IMR-90 (cell line): ENCODE measurements at regions not wholly inside any gene's neighbourhood (a gene's known extent, or its start where the extent isn't known, plus 50 kb on each side); places are given as distances from the start of the nearest gene placed in this dataset.

Experiments used
- ATAC-seq: fragments of 200-7000 bp; cut with Tn5 transposase; 2 replicates; pipeline ENCODE4 v1.9.1; 2020; ENCODE audit warnings: low read depth, mild to moderate bottlenecking, moderate library complexity
- BruUV-seq: library from RNA; stranded (reverse); fragments of 400-500 nt; replicated peaks from 2 replicates; lab custom pipeline; 2021; lab: Mats Ljungman, UMichigan
- CTCF ChIA-PET: fragments of 300-600 bp; formaldehyde crosslinking; extraction: SDS; loops from one replicate; lab custom pipeline; 2021; ENCODE audit warnings: antibody characterized with exemption; lab: Yijun Ruan, JAX
- POLR2A ChIA-PET: fragments of 300-600 bp; sonication (Branson Sonifier 250); formaldehyde crosslinking; loops from one replicate; lab custom pipeline; 2022; ENCODE audit warnings: antibody characterized with exemption; ENCODE audit not compliant: unreplicated experiment; lab: Charles Lee
- DNase-seq: peaks from one replicate; pipeline ENCODE4 v3.0.0; 2013
- H2AFZ ChIP-seq: replicated peaks from 2 replicates; pipeline ENCODE3; 2013; ENCODE audit warnings: low read length, mild to moderate bottlenecking; ENCODE audit not compliant: poor library complexity
- H2AK5ac ChIP-seq: 2 replicates; pipeline ENCODE4 v1.6.1; 2013; ENCODE audit warnings: low read depth, low read length, inconsistent platforms
- H2AK9ac ChIP-seq: replicated peaks from 2 replicates; pipeline ENCODE3; 2013; ENCODE audit warnings: mild to moderate bottlenecking, low read depth, low read length, moderate library complexity; ENCODE audit not compliant: poor library complexity
- H2BK120ac ChIP-seq: 2 replicates; pipeline ENCODE4 v1.6.1; 2013; ENCODE audit warnings: low read depth, low read length, inconsistent platforms
- H2BK15ac ChIP-seq: 3 replicates; pipeline ENCODE4 v1.6.1; 2013; ENCODE audit warnings: low read depth, low read length, inconsistent platforms
- H2BK20ac ChIP-seq: 2 replicates; pipeline ENCODE4 v1.6.1; 2013; ENCODE audit warnings: low read depth, mild to moderate bottlenecking, inconsistent platforms, low read length, moderate library complexity
- H2BK5ac ChIP-seq: 2 replicates; pipeline ENCODE4 v1.6.1; 2013; ENCODE audit warnings: mild to moderate bottlenecking, low read depth, low read length, inconsistent platforms; ENCODE audit not compliant: poor library complexity, severe bottlenecking
- H3K14ac ChIP-seq: replicated peaks from 2 replicates; pipeline ENCODE4 v1.6.1; 2013; ENCODE audit warnings: low read depth, low read length, inconsistent platforms
- H3K18ac ChIP-seq: 2 replicates; pipeline ENCODE4 v1.6.1; 2013; ENCODE audit warnings: low read depth, low read length, control low read depth
- H3K23ac ChIP-seq: 2 replicates; pipeline ENCODE4 v1.6.1; 2013; ENCODE audit warnings: low read depth, low read length, inconsistent platforms
- H3K27ac ChIP-seq: 2 replicates; pipeline ENCODE4 v1.5.1; 2013; ENCODE audit warnings: mild to moderate bottlenecking, control low read depth, low read length; ENCODE audit not compliant: insufficient read depth
- H3K27me3 ChIP-seq: 2 replicates; pipeline ENCODE4 v1.6.1; 2013; ENCODE audit warnings: low read length; ENCODE audit not compliant: control insufficient read depth, insufficient read depth
- H3K36me3 ChIP-seq: 2 replicates; pipeline ENCODE4 v1.6.1; 2013; ENCODE audit warnings: low read length, mixed read lengths; ENCODE audit not compliant: control insufficient read depth, insufficient read depth
- H3K4ac ChIP-seq: 2 replicates; pipeline ENCODE4 v1.6.1; 2013; ENCODE audit warnings: low read depth, low read length, inconsistent platforms
- H3K4me1 ChIP-seq: 2 replicates; pipeline ENCODE4 v1.6.1; 2013; ENCODE audit warnings: low read length, mixed read lengths; ENCODE audit not compliant: control insufficient read depth, insufficient read depth
- H3K4me2 ChIP-seq: 2 replicates; pipeline ENCODE4 v1.6.1; 2013; ENCODE audit warnings: low read depth, mild to moderate bottlenecking, control low read depth, low read length, moderate library complexity
- H3K4me3 ChIP-seq: 2 replicates; pipeline ENCODE4 v1.5.1; 2013; ENCODE audit warnings: low read depth, mild to moderate bottlenecking, control low read depth, low read length, moderate library complexity; ENCODE audit not compliant: insufficient read depth
- H3K56ac ChIP-seq: 2 replicates; pipeline ENCODE4 v1.6.1; 2013; ENCODE audit warnings: low read length, inconsistent platforms; ENCODE audit not compliant: insufficient read depth; ENCODE audit errors: extremely low read depth
- H3K79me1 ChIP-seq, 2 experiments: 2 replicates each; pipeline ENCODE4 v1.6.1; 2013; ENCODE audit warnings: low read length in 2 of 2, inconsistent platforms in 1 of 2, low read depth in 1 of 2
- H3K9ac ChIP-seq: 2 replicates; pipeline ENCODE4 v1.6.1; 2013; ENCODE audit warnings: low read depth, low read length, control low read depth
- H3K9me1 ChIP-seq: 2 replicates; pipeline ENCODE4 v1.6.1; 2013; ENCODE audit warnings: low read length, inconsistent platforms; ENCODE audit not compliant: insufficient read depth
- H3K9me3 ChIP-seq: 2 replicates; pipeline ENCODE4 v1.6.1; 2013; ENCODE audit warnings: low read length; ENCODE audit not compliant: control insufficient read depth, insufficient read depth
- H4K20me1 ChIP-seq: 2 replicates; pipeline ENCODE4 v1.6.1; 2013; ENCODE audit warnings: low read length, inconsistent platforms; ENCODE audit not compliant: insufficient read depth
- H4K5ac ChIP-seq: 2 replicates; pipeline ENCODE4 v1.6.1; 2013; ENCODE audit warnings: mild to moderate bottlenecking, low read depth, low read length, control low read depth
- H4K8ac ChIP-seq, 2 experiments: 2 replicates each; pipeline ENCODE4 v1.6.1; 2013; ENCODE audit warnings: low read depth in 2 of 2, low read length in 2 of 2, control low read depth in 1 of 2, inconsistent platforms in 1 of 2
- H4K91ac ChIP-seq: 2 replicates; pipeline ENCODE4 v1.6.1; 2013; ENCODE audit warnings: low read depth, low read length, inconsistent platforms; ENCODE audit not compliant: insufficient read depth
- CHD1 ChIP-seq: IDR thresholded peaks from 2 replicates; pipeline ENCODE4 v1.6.1; 2012; ENCODE audit warnings: low read depth, low read length, improper control_type of control experiment
- ELK1 ChIP-seq: fragments of 150-350 bp; IDR thresholded peaks from 2 replicates; pipeline ENCODE4 v1.6.1; 2016; ENCODE audit warnings: low read depth, mild to moderate bottlenecking, low read length, moderate library complexity, borderline replicate concordance
- FOS ChIP-seq: fragments of 150-350 bp; IDR thresholded peaks from 2 replicates; pipeline ENCODE4 v1.6.1; 2016; ENCODE audit warnings: low read depth, low read length
- MAFK ChIP-seq: IDR thresholded peaks from 2 replicates; pipeline ENCODE4 v1.6.1; 2012; ENCODE audit warnings: low read depth, low read length, improper control_type of control experiment
- RAD21 ChIP-seq: IDR thresholded peaks from 2 replicates; pipeline ENCODE4 v1.6.1; 2012; ENCODE audit warnings: low read length, improper control_type of control experiment
- RCOR1 ChIP-seq: IDR thresholded peaks from 2 replicates; pipeline ENCODE4 v1.6.1; 2012; ENCODE audit warnings: mild to moderate bottlenecking, low read length, improper control_type of control experiment; ENCODE audit not compliant: insufficient replicate concordance
- SMC3 ChIP-seq: fragments of 150-350 bp; IDR thresholded peaks from 2 replicates; pipeline ENCODE4 v1.6.1; 2016; ENCODE audit warnings: low read depth, mild to moderate bottlenecking, antibody characterized with exemption, low read length, moderate library complexity
- USF2 ChIP-seq: fragments of 150-350 bp; IDR thresholded peaks from 2 replicates; pipeline ENCODE4 v1.6.1; 2017; ENCODE audit warnings: mild to moderate bottlenecking, antibody characterized with exemption, low read length, low read depth
- dilution Hi-C: fragments of 300-500 bp; cut with HindIII; formaldehyde crosslinking; loops from one replicate; pipeline ENCODE4 v1.14.3; 2018; ENCODE audit warnings: low sequenced_read_pairs; ENCODE audit not compliant: unreplicated experiment
- in situ Hi-C: fragments of 300-500 bp; cut with MboI; formaldehyde crosslinking; loops from 3 replicates; pipeline ENCODE4 v1.14.3; 2019; ENCODE audit warnings: low sequenced_read_pairs, inconsistent platforms, mixed read lengths
- intact Hi-C: fragments of 100-400 bp; cut with micrococcal nuclease; formaldehyde crosslinking; loops from 2 replicates; pipeline ENCODE4 v1.10.0; 2022

- H4K5ac ChIP-seq: no peak overlapping the region
- dilution Hi-C loops: no loop called here
- H3K23ac ChIP-seq: no peak overlapping the region
- POLR2A ChIA-PET: no interaction called here
- no peak overlapping the region for H2BK120ac ChIP-seq
- H3K14ac ChIP-seq: no peak overlapping the region
- no peaks in the 10 kb centered on the region for H3K36me3 ChIP-seq
- BruUV-seq: no TSS peak
- no peak overlapping the region for H2AFZ ChIP-seq
- H3K56ac ChIP-seq: no peak overlapping the region
- no peaks in the 10 kb centered on the region for H3K27me3 ChIP-seq
- H2AK9ac ChIP-seq: no peak overlapping the region
- no peak overlapping the region for H3K27ac ChIP-seq
- H3K4ac ChIP-seq: no peak overlapping the region
- no peak overlapping the region for H2BK5ac ChIP-seq
- H3K4me2 ChIP-seq: no peak overlapping the region
- H2BK20ac ChIP-seq: no peak overlapping the region
- H2AK5ac ChIP-seq: no peak overlapping the region
- H3K79me1 ChIP-seq: no peaks in the 10 kb centered on the region
- no peaks in the 10 kb centered on the region for H3K9me3 ChIP-seq
- H4K91ac ChIP-seq: no peak overlapping the region
- H3K4me1 ChIP-seq: peaks cover 18% of the 10 kb centered on the region
- H3K4me3 ChIP-seq: no peak overlapping the region
- ATAC-seq (no peak), DNase-seq (no peak)
- CTCF ChIA-PET: no interaction called here
- no peak overlapping the region for H3K9ac ChIP-seq
- H4K8ac ChIP-seq: no peak overlapping the region
- no peak for TF ChIP-seq CHD1
- no peak for TF ChIP-seq ELK1
- TF ChIP-seq USF2: no peak
- TF ChIP-seq MAFK: no peak
- TF ChIP-seq RCOR1: no peak
- no peak for TF ChIP-seq FOS
- TF ChIP-seq RAD21: no peak
- TF ChIP-seq SMC3: no peak
- H3K18ac ChIP-seq: no peak overlapping the region
- H4K20me1 ChIP-seq: no peaks in the 10 kb centered on the region
- no peak overlapping the region for H2BK15ac ChIP-seq
- in situ Hi-C loops: no loop called here
- intact Hi-C loops: no loop called here
- H3K9me1 ChIP-seq: no peaks in the 10 kb centered on the region; the same call in 1 of the 2 replicates
Measured at GRCh38 chr1:209376774-209377173, 206.7 kb upstream of the CAMK1G start.
